ENCODE measurements at regions not wholly inside any gene's neighbourhood (a gene's known extent, or its start where the extent isn't known, plus 50 kb on each side); places are given as distances from the start of the nearest gene placed in this dataset.
A peak's percentile ranks its signal among the peaks of the same experiment; 100 is the strongest.
"Not testable (repeated sequence)": the region's sequence is repeated elsewhere in the genome, so short reads cannot be mapped to it uniquely, and the experiment has no call there.

DNA sequence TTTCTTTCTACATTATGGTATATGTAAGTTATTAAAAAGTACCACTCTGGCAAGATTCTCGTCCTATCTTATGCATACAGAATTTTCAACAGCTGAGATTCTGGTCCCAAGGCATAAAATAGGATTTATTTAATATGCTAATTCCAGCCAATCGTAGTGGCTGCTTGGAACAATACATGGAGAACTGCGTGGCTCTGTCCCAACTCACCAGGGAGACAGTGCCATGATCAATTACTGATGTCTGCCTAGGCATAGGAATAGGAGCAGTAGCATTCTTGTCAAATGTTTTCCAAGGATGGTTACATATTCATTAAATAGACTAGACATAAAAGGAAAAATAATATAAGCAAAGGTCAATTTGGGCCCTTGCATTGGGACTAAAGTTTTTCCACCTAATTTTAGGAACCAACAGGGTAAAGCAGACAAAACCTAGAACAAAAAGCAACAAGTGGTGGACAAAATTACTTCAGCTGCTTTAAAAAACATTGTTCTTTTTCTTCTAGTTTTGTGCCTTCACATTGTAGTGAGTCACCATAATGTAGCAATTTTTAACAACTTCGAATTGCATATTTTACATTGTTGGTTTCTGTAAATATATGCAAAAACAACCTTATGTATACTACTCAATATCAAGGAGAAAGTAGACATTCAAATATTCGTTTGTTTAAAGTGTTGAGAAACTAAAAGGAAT lies 232.8 kb upstream of the ATP5MC3 start:
- no peak for DNase-seq (ENCODE audit: low read depth)

DNA sequence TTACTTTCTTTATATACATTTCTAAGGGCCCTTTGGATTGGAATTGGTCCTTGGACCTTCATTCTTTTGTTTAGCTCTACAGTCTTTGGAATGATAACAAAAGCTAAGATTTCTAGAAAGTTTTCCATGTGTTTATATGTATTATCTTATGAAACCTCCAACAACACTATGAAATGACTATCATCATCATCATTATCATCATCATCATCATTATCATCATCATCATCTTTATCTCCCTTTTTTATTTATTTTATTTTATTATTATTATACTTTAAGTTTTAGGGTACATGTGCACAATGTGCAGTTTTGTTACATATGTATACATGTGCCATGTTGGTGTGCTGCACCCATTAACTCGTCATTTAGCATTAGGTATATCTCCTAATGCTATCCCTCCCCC lies 229.4 kb upstream of the ATP5MC3 start:
- DNase-seq (ENCODE audit: low read depth): not testable (repeated sequence)

DNA sequence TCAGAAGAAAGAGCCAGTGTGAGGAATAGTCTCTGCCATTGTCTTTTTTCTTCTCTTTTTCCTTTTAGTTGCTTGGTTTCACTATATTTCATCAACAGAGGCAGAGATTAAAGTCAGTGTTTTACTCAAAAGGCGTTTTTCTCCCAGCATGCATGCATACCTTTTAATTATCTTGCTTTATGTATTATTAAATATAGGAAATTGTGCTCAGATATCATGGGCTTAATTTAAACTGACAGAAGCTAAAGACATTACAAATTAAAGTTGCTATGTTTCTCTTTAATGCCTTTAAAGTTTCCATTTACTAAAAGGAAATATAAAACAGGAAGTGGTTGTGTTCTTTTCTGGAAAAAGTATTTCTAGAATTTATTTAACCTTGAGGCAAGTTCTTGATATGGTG lies 223.3 kb upstream of the ATP5MC3 start:
- DNase-seq (ENCODE audit: low read depth): no peak

DNA sequence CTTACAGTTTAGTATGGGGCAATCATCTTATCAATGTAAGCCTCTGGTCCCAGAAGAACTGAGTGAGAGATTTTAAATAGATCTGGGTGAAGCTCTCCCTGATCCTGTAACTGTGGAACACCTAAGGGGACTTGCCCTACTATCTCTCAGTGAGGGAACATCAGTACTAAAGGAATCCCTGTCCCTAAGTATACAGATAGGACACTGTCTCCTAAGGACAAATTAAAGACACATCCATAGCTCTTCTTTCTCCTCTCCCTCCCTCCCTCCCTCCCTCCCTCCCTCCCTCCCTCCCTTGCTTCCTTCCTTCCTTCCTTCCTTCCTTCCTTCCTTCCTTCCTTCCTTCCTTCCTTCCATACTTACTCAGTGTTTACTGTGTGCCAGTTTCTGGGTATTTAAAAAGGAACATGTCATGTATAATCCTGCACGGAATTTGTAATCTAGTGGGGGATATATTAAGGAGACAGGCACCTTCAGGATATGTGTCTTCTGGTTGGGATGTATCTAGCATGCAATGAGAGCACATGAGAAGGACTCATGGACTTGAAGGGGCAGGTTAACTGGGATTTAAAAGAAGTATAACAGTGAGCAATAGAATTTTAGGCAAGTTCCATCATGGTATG lies 222.2 kb upstream of the ATP5MC3 start:
- DNase-seq (ENCODE audit: low read depth): no peak

DNA sequence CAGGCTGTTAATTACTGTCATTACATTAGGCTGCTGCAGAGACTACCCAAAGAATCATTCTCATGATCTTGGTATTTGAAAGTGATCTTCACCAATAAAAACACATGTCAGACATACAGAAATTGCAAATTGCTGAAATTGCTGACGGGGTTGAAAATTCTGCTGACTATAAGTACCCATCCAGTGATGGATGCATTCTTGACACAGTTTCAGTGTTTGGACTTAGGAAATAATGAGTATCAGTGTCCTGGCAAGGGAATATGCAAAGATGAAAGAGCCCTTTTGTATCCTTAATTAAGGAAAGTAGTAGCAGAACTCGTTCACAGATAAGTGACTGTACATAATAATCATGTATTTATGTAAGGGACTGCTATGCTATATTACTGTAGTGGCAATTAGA lies 221.1 kb upstream of the ATP5MC3 start:
- no peak for DNase-seq (ENCODE audit: low read depth)

DNA sequence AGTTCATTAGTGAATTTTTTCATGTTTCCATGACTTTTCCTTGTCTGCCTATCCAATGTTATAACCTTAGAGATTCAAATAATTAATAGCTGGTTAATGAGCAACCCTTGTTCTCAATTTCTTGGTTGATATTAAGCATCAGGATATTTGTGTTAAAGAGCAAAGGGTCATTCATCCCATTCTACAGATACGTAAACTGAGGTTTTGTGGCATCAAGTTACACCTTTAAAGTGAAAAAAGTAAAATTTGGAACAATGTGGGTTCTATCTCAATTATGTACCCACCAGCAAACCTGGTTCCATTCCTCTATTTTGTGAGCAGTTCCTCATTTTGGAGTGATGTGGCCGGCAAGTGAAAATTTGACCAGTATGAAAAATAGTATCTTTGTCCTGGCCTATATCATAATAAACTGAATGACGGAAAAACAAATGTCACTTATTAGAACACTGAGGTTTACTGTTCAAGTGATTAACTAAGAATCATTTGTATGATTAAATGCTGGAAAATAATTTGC lies 220.5 kb upstream of the ATP5MC3 start:
- DNase-seq (ENCODE audit: low read depth): no peak

DNA sequence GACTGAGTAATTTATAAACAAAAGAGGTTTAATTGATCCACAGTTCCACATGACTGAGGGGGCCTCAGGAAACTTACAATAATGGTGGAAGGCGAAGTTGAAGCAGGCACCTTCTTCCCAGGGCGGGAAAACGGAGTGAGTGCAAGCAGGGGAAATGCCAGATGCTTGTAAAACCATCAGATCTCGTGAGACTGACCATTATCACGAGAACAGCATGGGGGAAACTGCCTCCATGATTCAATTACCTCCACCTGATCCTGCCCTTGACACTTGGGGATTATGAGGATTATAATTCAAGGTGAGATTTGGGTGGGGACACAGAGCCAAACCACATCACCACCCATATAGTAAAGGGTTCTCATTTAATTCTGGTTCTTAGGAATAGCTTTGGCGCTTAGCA lies 219.5 kb upstream of the ATP5MC3 start:
- DNase-seq (ENCODE audit: low read depth): no peak

DNA sequence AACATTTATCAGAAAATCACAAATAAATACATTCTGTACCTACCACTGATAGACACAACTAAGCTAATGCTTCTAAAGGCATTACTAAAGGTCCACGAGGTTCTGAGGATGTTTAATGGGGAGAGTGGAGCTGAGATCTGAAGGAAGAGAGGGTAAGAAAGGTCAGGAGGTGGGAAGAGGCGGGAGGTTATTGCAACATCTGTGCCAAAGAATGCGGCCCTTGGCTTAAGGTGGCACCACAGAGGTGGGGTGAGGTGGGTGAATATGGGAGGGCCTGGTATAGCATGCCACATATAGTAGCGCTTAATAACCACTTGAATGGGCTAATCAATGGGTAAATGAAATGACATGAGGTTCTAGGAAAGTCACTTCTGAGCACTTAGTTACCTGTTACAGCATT lies 217.8 kb upstream of the ATP5MC3 start:
- no peak for DNase-seq (ENCODE audit: low read depth)

DNA sequence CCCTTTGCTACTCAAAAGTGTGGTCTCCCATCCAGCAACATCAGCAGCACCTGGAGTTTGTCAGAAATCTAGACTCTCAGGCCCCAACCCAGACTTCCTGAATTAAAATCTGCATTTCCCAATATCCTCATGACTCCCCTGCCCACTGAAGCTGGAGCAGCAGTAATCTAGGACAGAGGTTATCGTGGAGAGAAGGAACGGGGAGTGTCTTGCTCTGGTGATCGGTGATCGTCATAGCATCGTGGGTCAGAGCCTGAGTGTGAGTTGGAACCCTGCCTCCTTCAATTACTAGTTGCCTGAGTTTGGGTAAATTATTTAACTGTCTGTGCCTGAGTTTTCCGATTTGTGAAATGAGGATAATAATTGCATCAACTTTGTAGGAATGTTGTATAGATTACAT lies 217.3 kb upstream of the ATP5MC3 start:
- DNase-seq (ENCODE audit: low read depth): no peak

DNA sequence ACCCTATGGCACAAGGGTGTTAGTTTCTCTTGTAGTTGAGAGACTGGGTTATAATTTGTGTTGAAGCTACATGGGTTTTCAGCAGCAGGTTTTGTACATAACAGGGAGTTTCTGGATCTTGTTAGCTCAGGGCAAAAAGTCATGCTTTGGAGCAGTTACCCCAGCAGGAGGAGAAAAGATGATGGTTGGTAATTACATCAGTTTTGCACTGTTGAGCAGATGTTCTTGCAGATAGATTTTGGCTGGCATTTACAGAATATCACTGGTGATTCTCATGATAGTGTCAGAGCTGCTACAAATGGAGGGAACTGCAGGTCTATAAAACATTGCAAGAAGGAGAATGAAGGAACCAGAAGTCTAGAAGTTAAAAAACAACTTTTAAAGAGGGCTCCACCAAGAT lies 215.2 kb upstream of the ATP5MC3 start:
- no peak for DNase-seq (ENCODE audit: low read depth)

DNA sequence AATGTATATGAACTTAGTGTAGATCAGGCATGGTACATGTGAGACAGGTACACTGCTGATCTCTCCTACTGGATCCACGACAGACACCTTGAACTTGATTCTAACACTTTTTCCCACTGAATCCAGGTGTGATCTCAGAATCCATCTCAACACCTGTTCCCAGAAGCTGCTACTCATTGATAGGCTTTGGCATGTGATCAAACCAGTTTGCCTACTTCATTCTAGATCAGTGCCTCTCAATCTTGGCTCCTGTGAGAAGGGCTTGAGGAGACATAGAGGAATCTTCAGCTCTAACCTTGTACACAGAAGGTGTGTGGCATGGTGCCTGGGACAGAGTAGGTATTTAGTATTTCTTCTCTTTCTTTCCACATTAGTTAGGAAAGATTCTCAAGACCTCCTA lies 212.3 kb upstream of the ATP5MC3 start:
- no peak for DNase-seq (ENCODE audit: low read depth)

DNA sequence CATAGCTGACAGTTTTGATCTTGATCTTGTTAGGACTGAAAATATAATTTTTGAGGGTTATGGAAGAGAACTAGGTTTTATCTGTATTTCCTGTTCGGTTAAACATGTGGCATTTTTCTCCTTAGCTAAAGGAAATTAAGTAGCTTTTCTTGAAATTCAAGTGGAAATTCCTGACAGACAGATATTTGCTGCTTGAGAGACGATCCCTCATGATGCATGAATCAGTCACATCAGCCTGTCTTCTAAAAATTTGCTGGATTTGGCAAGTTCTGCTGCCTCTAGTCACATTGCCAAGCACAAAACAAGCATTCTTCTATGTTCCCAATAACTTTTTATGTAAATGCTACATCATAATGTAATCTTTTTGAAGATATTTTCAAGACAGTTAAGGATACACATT lies 201.8 kb upstream of the ATP5MC3 start:
- DNase-seq (ENCODE audit: low read depth): no peak

DNA sequence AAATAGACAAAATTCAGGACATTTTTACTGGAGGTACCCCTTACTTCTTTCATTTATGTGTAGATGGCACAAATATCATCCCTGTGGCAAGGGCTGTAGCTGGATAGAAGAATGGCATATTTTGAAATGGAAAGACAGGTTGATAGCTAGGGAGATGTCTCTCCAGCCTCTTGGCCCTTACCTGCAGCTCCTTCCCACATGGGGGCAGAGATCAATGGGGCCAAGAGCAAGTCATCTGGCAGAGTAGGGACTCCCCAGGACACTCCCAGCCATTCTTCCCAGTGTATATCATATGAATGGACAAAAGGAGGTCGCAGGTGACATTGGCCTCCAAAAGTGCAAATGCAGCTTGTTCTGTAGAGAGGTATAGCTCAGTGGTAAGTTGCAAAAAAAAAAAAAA lies 192.2 kb upstream of the ATP5MC3 start:
- no peak for DNase-seq (ENCODE audit: low read depth)

DNA sequence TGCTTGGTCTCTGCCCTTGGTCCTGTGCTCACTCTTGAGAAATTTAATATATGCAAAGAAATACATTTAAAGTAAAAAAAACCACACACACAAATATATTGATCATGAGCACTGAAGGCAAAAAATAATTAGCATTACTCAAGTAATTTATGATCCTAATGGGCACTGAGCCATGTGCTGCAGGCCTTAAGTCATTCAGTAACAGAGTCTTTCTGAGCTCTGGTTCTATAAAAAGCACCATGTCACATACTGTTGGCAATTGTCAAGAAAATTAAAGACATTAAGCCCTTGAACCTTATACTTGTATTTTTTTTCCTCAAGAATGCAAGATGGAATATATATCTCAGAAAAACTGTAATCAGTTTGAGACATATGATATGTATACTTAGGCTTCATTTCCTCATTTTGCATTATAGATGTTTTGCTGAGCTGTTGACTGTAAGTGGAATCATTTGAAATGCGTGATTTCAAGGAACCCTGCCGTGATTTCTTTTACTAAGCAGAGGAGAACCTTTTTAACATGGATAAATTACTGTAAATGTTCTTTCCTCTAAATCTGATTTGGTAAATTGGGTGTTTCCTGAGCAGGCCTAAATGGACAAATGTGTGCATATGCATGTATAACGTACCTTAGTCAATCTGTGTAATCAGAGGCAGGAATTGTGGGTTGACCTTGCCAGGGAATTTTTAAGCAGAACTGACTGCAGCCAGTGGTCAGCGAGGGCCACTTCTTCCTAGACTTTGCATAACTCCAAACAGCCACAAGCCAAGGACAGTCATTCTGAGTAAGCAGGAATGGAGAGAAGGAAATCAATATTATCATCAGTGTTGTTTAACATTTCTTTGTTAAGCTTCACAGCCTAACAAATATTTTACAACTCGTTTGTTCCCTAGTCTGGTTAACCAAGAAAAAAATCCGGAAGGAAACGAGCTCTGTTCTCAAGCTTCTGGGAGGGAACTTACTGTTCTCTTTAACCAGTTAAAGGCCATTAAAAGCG lies 191.5 kb upstream of the ATP5MC3 start:
- DNase-seq (ENCODE audit: low read depth): peak; percentile 14

DNA sequence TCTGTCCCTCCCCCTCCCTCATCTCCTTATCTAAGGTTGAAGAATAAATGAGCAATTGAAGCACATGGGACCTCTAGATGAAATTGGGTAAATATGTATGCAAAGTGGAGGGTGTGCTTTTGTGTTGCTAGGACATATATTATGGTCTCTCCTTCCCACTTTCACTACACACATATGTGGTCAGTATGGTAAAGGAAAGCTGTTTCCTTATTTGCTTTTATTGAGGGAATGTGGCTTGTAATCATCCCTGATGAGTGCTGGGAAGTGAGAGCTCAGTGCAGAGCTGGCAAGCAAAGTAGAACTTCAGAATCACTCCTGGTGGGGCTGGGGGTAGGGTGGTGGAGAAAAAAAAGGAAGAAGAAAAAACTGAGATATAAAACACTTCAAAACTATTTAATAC lies 189.9 kb upstream of the ATP5MC3 start:
- DNase-seq (ENCODE audit: low read depth): no peak

DNA sequence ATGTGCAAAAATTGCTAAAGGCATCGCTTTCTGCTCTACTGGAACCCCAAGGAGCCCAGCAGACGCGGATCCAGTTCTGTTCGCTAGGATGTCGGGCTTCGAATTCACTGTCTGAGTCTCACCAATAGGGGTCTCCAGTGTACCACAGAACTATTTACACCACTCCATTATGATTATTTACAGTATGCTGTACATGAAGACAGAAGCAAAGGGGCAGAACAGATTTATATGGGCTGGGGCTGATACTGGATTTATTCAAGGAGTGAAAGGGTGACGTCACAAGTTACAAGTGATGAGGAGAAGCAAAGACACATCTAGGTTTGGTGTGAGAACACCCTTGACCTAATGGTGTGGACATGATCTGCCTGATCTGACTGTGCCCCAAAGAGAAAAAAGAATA lies 185.3 kb upstream of the ATP5MC3 start:
- DNase-seq (ENCODE audit: low read depth): peak; percentile 25

DNA sequence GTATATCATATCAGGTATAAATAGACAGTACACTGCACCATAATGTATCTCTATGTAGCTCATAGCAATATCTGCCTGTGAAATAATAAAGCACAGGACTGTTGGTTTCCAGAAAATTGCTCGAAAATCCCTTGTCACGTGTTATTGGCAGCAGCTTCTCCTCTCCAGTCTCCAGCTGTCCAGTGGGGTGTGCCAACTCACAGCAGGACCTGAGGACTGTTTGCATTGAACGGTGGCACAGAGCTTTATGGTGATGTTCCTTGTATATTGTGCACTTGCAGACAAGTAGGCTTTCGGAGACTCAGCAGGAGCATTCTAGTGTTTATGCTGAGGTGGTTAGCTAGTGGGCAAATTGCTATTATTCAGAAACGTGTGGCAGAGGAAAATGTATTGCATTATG lies 182.2 kb upstream of the ATP5MC3 start:
- no peak for DNase-seq (ENCODE audit: low read depth)

DNA sequence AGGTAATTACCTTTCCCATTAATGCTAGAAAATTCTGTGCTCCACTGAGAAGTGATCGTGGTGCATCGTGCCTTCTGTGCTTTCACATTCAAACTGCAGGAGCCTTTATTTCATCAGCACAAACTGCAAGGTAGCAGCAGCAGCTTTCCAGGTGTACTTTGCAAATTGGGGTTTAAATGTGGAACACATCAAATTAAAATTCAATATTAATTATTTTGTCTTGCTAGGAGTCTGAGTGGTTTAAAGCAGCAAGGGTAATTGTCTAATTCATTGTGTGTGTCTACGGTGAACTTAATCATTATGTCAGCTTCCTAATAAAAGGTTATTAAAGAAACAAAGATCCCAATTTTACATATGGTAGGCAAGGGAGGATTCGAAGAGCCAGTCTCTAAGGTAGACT lies 180.8 kb upstream of the ATP5MC3 start:
- DNase-seq (ENCODE audit: low read depth): no peak

DNA sequence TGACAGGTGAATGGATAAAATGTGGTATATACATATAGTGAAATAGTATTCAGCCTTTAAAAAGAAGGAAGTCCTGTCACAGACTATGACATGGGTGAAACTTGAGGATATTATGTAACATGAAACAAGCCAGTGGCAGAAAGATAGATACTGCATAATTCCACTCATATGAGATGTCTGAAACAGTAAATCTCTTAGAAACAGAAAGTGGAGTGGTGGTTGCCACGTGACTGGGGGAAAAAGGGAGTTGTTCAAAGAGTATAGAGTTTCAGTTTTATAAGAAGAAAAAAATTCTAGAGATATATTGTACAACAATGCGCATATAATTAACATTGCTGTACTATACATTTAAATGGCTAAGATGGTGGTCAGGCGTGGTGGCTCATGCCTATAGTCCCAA lies 178.2 kb upstream of the ATP5MC3 start:
- DNase-seq (ENCODE audit: low read depth): no peak

DNA sequence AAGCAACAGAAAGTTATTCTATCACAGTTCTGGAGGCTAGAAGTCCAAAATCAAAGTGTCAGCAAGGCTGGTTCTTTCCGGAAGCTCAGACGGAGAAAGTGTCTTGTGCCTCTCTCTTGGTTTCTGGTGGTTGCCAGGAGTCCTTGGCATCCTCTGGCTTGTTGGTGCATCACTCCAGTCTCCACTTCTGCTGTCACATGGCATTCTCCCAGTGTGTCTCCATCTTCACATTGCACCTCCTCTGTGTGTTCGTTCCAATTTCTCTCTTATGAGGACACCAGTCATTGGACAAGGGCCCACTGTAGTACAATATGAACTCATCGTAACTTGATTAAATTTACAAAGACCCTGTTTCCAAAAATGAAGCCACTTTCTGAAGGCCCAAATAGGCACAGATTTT lies 175.4 kb upstream of the ATP5MC3 start:
- no peak for DNase-seq (ENCODE audit: low read depth)

DNA sequence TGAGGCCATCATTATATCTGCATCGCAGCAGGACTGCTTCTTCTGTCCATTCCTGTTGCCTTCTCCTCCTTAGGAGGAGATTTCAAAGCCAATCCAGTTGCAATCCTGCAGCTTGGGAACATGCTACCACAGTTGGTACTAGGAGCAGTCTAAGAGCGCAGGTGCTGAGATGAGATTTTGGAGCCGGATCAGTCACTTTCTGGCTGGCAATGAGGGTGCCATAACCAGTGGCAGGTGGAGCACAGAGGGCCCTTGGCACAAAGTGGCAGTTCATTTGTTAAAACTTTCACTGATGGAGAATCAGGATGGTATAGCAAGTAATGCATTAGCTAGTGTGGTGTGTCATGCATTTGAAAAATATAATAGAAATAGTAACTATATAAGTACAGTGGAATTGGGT lies 173.7 kb upstream of the ATP5MC3 start:
- DNase-seq (ENCODE audit: low read depth): no peak

DNA sequence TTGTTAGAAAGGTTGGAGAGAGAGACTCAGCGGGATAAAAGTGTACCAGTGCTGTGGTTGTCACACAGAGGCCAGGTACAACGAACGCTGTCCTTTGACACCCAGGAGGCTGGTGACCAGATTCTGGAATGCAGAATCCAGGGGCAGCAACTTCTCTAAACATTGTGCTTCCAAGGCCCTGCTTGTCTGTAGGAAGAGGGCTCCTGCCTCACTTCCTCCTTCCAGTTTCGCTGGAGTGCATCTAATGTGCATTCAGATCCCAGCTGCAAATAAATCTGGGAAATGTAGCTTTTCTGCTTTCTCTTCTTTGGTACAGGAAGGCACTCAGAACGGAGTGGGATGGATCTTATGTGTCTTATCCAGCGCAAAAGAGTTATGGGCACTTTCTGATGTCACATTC lies 171.8 kb upstream of the ATP5MC3 start:
- no peak for DNase-seq (ENCODE audit: low read depth)

DNA sequence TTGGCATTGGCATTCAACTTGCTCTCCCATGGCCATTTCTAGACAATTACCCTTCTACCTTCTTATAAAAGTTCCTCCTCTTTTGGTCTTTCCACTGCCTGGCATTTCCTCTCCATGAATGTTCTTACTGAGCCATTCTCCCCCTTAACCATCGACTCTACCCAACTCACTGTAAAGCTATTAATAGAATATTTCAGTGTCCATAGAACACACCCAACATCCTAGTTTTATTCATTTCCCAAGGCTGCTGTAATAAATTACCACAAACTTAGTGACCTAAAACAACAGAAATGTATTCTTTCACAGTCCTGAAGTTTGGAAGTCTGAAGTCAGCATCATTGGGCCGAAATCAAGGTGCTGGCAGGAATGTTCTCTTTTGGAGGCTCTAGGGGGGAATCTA lies 170.0 kb upstream of the ATP5MC3 start:
- DNase-seq (ENCODE audit: low read depth): no peak

Data from stromal cell of bone marrow (primary cell).